ENCODE measurements at regions not wholly inside any gene's neighbourhood (a gene's known extent, or its start where the extent isn't known, plus 50 kb on each side); places are given as distances from the start of the nearest gene placed in this dataset.

DNA sequence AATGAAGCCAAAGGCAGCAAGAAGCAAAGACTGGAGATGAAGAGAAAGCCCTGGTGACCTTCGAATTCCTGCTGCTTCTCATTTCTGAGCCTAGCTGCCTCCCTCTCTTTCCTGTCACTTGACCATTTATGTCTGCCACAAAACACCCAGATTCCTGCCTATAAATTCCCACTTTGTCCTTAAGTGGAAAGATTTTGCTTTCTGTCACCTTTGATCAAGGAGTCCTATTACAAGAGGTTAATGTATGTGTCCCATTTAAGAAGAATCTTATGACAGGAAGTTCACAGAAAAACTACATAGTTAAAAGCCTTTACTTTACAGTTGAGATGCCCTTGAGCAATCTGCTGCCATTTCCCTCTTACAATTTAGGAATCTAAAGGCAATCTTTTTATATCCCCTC, 155.7 kb downstream of the GALC start:
- ATAC-seq (no peak), DNase-seq (ENCODE audit: low spot score) (no peak)
- no peaks in the 10 kb centered on the region for H3K36me3 ChIP-seq (ENCODE audit: insufficient read depth)
- H3K4me1 ChIP-seq (ENCODE audit: insufficient read depth) = no peaks in the 10 kb centered on the region
- Mint-ChIP-seq H3K27me3 (ENCODE audit: insufficient read depth, low read depth, poor library complexity) (peaks cover 1% of the 10 kb centered on the region), H3K4me1 (no peaks in the 10 kb centered on the region), H3K27ac (no peak overlapping the region), H3K36me3 (ENCODE audit: low read depth) (no peaks in the 10 kb centered on the region), H3K9me3 (peaks cover 3% of the 10 kb centered on the region; the same call in 1 of the 3 replicates), H3K4me3 (no peak overlapping the region)
- no peaks in the 10 kb centered on the region for H3F3A ChIP-seq (replicated peaks; ENCODE audit: low read depth)
- peaks cover 10% of the 10 kb centered on the region; the same call in 1 of the 2 replicates for H3K9me2 ChIP-seq (ENCODE audit: insufficient read depth)
- H4K20me1 ChIP-seq (replicated peaks; ENCODE audit: insufficient read depth) = no peaks in the 10 kb centered on the region
- no peak overlapping the region for H3K4me3 ChIP-seq
- H3K4me2 ChIP-seq = no peak overlapping the region
- no peaks in the 10 kb centered on the region for H3K79me2 ChIP-seq (replicated peaks; ENCODE audit: insufficient read depth)
- H3K27me3 ChIP-seq (ENCODE audit: insufficient read depth) = no peaks in the 10 kb centered on the region
- H2AFZ ChIP-seq = no peak overlapping the region
- H3K27ac ChIP-seq (ENCODE audit: low read depth) = no peak overlapping the region
- TF ChIP-seq CREB1 (CRISPR knock-in tag; IDR thresholded peaks at IDR 0.05; ENCODE audit: low read depth) (no peak), ZNF114 (CRISPR knock-in tag; IDR thresholded peaks at IDR 0.05) (no peak), NANOG (IDR thresholded peaks at IDR 0.05; ENCODE audit: borderline replicate concordance) (no peak), JUNB (IDR thresholded peaks at IDR 0.05; ENCODE audit: unreplicated experiment) (no peak)

DNA sequence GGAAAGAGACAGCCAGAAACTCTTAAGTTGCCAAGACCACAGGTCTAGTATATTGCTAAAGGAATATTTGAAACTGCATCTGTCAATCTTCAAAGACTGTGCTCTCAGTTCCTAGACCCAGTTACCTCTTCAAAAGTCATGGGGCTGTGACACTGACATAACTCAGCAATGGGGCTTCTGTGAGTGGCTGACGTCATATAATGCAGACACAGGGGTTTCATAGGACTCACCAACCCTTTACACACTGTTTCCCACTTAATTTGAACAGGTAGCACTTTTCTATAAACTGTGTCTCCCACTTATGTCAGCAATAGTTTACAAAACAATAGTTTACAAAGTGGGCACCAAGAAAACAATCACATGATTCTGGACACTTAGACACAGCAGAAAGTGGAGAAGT, 158.4 kb downstream of the GALC start:
- H3K27ac Mint-ChIP-seq = no peak overlapping the region
- peaks cover 3% of the 10 kb centered on the region; the same call in 1 of the 3 replicates for H3K9me3 Mint-ChIP-seq
- H3K27me3 ChIP-seq (ENCODE audit: insufficient read depth) = no peaks in the 10 kb centered on the region
- no peak overlapping the region for H2AFZ ChIP-seq
- no peak overlapping the region for H3K4me3 ChIP-seq
- H3F3A ChIP-seq (replicated peaks; ENCODE audit: low read depth) = no peaks in the 10 kb centered on the region
- TF ChIP-seq, protein P1, sequence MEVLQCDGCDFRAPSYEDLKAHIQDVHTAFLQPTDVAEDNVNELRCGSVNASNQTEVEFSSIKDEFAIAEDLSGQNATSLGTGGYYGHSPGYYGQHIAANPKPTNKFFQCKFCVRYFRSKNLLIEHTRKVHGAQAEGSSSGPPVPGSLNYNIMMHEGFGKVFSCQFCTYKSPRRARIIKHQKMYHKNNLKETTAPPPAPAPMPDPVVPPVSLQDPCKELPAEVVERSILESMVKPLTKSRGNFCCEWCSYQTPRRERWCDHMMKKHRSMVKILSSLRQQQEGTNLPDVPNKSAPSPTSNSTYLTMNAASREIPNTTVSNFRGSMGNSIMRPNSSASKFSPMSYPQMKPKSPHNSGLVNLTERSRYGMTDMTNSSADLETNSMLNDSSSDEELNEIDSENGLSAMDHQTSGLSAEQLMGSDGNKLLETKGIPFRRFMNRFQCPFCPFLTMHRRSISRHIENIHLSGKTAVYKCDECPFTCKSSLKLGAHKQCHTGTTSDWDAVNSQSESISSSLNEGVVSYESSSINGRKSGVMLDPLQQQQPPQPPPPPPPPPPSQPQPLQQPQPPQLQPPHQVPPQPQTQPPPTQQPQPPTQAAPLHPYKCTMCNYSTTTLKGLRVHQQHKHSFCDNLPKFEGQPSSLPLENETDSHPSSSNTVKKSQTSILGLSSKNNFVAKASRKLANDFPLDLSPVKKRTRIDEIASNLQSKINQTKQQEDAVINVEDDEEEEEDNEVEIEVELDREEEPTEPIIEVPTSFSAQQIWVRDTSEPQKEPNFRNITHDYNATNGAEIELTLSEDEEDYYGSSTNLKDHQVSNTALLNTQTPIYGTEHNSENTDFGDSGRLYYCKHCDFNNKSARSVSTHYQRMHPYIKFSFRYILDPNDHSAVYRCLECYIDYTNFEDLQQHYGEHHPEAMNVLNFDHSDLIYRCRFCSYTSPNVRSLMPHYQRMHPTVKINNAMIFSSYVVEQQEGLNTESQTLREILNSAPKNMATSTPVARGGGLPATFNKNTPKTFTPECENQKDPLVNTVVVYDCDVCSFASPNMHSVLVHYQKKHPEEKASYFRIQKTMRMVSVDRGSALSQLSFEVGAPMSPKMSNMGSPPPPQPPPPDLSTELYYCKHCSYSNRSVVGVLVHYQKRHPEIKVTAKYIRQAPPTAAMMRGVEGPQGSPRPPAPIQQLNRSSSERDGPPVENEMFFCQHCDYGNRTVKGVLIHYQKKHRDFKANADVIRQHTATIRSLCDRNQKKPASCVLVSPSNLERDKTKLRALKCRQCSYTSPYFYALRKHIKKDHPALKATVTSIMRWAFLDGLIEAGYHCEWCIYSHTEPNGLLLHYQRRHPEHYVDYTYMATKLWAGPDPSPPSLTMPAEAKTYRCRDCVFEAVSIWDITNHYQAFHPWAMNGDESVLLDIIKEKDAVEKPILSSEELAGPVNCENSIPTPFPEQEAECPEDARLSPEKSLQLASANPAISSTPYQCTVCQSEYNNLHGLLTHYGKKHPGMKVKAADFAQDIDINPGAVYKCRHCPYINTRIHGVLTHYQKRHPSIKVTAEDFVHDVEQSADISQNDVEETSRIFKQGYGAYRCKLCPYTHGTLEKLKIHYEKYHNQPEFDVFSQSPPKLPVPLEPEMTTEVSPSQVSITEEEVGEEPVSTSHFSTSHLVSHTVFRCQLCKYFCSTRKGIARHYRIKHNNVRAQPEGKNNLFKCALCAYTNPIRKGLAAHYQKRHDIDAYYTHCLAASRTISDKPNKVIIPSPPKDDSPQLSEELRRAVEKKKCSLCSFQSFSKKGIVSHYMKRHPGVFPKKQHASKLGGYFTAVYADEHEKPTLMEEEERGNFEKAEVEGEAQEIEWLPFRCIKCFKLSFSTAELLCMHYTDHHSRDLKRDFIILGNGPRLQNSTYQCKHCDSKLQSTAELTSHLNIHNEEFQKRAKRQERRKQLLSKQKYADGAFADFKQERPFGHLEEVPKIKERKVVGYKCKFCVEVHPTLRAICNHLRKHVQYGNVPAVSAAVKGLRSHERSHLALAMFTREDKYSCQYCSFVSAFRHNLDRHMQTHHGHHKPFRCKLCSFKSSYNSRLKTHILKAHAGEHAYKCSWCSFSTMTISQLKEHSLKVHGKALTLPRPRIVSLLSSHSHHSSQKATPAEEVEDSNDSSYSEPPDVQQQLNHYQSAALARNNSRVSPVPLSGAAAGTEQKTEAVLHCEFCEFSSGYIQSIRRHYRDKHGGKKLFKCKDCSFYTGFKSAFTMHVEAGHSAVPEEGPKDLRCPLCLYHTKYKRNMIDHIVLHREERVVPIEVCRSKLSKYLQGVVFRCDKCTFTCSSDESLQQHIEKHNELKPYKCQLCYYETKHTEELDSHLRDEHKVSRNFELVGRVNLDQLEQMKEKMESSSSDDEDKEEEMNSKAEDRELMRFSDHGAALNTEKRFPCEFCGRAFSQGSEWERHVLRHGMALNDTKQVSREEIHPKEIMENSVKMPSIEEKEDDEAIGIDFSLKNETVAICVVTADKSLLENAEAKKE (CRISPR knock-in tag; IDR thresholded peaks at IDR 0.05) = no peak
- TF ChIP-seq EZH2phosphoT487 (IDR thresholded peaks at IDR 0.05; ENCODE audit: unreplicated experiment) (no peak), EZH2 (IDR thresholded peaks at IDR 0.05; ENCODE audit: low read depth, unreplicated experiment) (no peak), NANOG (IDR thresholded peaks at IDR 0.05; ENCODE audit: borderline replicate concordance) (no peak), CREB1 (CRISPR knock-in tag; IDR thresholded peaks at IDR 0.05; ENCODE audit: low read depth) (no peak), STAT1 (IDR thresholded peaks at IDR 0.05; ENCODE audit: unreplicated experiment) (no peak), ZNF331 (CRISPR knock-in tag; IDR thresholded peaks at IDR 0.05; ENCODE audit: low read depth) (no peak)
- no peaks in the 10 kb centered on the region for H4K20me1 ChIP-seq (replicated peaks; ENCODE audit: insufficient read depth)
- no peak overlapping the region for H3K27ac ChIP-seq (ENCODE audit: low read depth)
- peaks cover 16% of the 10 kb centered on the region for H3K9me2 ChIP-seq (ENCODE audit: insufficient read depth)
- ATAC-seq (no peak), DNase-seq (ENCODE audit: low spot score) (no peak)
- peaks cover 11% of the 10 kb centered on the region for H3K4me1 ChIP-seq (ENCODE audit: insufficient read depth)
- peaks cover 1% of the 10 kb centered on the region for H3K27me3 Mint-ChIP-seq (ENCODE audit: insufficient read depth, low read depth, poor library complexity)
- H3K79me2 ChIP-seq (replicated peaks; ENCODE audit: insufficient read depth) = no peaks in the 10 kb centered on the region
- H3K4me1 Mint-ChIP-seq = peaks cover 11% of the 10 kb centered on the region
- no peak overlapping the region for H3K4me2 ChIP-seq
- no peaks in the 10 kb centered on the region for H3K36me3 Mint-ChIP-seq (ENCODE audit: low read depth)
- no peaks in the 10 kb centered on the region for H3K36me3 ChIP-seq (ENCODE audit: insufficient read depth)
- H3K4me3 Mint-ChIP-seq = no peak overlapping the region

All from GM23338 (cell line).